Heart left ventricle (tissue), 16 donors: ENCODE measurements at regions not wholly inside any gene's neighbourhood (a gene's known extent, or its start where the extent isn't known, plus 50 kb on each side); places are given as distances from the start of the nearest gene placed in this dataset.

Source experiments
- ATAC-seq, 4 donors: fragments of 200-7000 bp; cut with Tn5 transposase; one replicate each; pipeline ENCODE4 v1.9.1; 2020 to 2022; ENCODE audit warnings: moderate library complexity in 4 of 4, mild to moderate bottlenecking in 3 of 4, moderate number of reproducible peaks in 1 of 4
- DNase-seq, 5 donors: peaks; one replicate each; pipeline ENCODE4 v3.0.0-alpha.2; 2020
- H3K27ac ChIP-seq, 12 donors: fragments of 200-600 bp; sonication (generic) in 4 of 12; one replicate each; pipeline versions ENCODE4 v1.5.0 to v1.8.0; 2016 to 2022; ENCODE audit warnings: mild to moderate bottlenecking in 2 of 12
- H3K27me3 ChIP-seq, 9 donors: fragments of 200-600 bp; sonication (generic) in 2 of 9; one replicate each; pipeline versions ENCODE4 v1.5.1 to v1.8.0; 2016 to 2022; ENCODE audit warnings: mild to moderate bottlenecking in 3 of 9
- H3K36me3 ChIP-seq, 9 donors: fragments of 200-600 bp; sonication (generic) in 2 of 9; one replicate each; pipeline versions ENCODE4 v1.5.0 to v1.8.0; 2018 to 2022; ENCODE audit warnings: mild to moderate bottlenecking in 2 of 9
- H3K4me1 ChIP-seq, 12 donors: fragments of 200-600 bp; sonication (generic) in 4 of 12; one replicate each; pipeline versions ENCODE4 v1.5.0 to v1.8.0; 2016 to 2022; ENCODE audit warnings: mild to moderate bottlenecking in 3 of 12
- H3K4me3 ChIP-seq, 12 donors: fragments of 200-600 bp; sonication (generic) in 4 of 12; one replicate each; pipeline versions ENCODE4 v1.5.0 to v1.8.0; 2017 to 2022; ENCODE audit warnings: mild to moderate bottlenecking in 9 of 12, moderate library complexity in 4 of 12
- H3K9me3 ChIP-seq, 12 donors: fragments of 200-600 bp; sonication (generic) in 4 of 12; one replicate each; pipeline versions ENCODE4 v1.5.0 to v1.8.0; 2016 to 2022; ENCODE audit warnings: mild to moderate bottlenecking in 1 of 12
- POLR2A ChIP-seq, 2 donors: fragments of 450-650 bp; IDR thresholded peaks; one replicate each; pipeline ENCODE4 v1.6.1; 2017; ENCODE audit warnings: antibody characterized with exemption in 2 of 2, mild to moderate bottlenecking in 2 of 2, moderate library complexity in 2 of 2
- WGBS, 4 donors: extraction: QIAGEN DNeasy Blood & Tissue Kit in 2 of 4; methylation state at CpG; one replicate each; pipeline versions ENCODE4 v1.1.5 to v1.1.7; 2013 to 2018; 5-methylcytosine and 5-hydroxymethylcytosine counted together
- intact Hi-C, 10 donors: fragments of 100-400 bp; cut with DNase I; formaldehyde crosslinking; loops; one replicate each; pipeline versions ENCODE4 v1.11.1 to v1.14.2; 2022
- TF ChIP-seq, protein P1 (sequence below), 12 donors: fragments of 200-600 bp; sonication (generic) in 4 of 12; IDR thresholded peaks; one replicate each; pipeline versions ENCODE4 v1.5.0 to v1.8.0; 2018 to 2022; ENCODE audit warnings: antibody characterized with exemption in 12 of 12, mild to moderate bottlenecking in 5 of 12
- donor health status: ischemic (EF 13 %, LVEDD 7.1; RV severe dilation, severe dysfunction).
- donor health status: healthy with polysubstance abuse.
- donor health status: DM: no; HTN: yes; CAD: no.
- donor health status: DM: no; HTN: no; CAD: no.
- donor health status: ischemic (EF 25% LVEDD 6.9; RV normal size, moderate dysfunction).
- donor health status: ischemic (EF 25% LVEDD 5.7; RV mildly dilated, moderate dysfunction).
- donor health status: healthy.
- donor health status: DM: yes; HTN: yes; CAD: no.
- donor health status: ischemic (EF 35%, LVEDD 5.7; RV mildly dilated, moderate dysfunction).
- donor health status: nonischemic (EF 11% LVEDD 7.7; RV severe dilation, severe dysfunction).
- donor health status: DM: yes; HTN: yes; CAD: no.
- donor health status: PGD.
- donor health status: ischemic (EF 29% LVEDD 5.4; RV normal size, mild dysfunction).
- donor health status: nonischemic (EF 23%, LVEDD 6.1; RV moderate dilation, normal function).

DNA sequence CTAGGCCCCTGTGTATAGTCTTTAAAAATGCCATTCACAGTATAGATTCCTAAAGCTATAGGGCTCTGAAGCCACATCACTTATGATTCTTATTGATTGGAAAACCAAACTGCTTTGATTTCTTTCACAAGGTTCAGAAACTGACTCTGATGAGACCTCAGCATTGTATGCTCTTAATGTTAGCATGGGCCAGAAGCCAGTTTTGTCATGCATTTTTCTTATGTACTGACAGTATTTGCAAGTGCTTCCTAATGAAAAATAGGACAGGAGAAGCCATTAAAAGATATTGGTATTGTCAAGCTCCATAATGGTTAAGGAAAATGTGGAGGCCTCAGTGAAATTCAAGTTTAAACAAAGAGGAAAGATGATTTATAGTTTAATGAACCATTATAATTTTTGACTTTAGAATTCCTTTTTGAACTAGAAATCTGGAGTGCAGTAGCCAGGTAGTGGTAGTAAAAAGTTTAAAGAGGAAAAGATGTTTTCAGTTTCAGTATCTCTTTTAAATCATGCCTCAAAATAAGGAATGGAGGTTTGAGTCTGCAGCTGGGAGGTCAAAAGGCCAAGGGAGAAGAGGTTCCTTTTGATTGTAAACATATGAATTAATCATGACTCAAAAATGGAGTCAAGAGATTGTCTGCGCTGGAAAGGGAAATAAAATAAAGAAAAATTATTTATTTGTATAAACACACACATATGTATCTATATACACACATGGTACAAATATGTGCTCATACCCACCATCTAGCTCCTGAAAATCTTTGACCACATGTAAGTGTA lies 388.1 kb upstream of the PRICKLE1 start:
- Histone ChIP-seq H3K9me3 (peaks cover 0 to 11% (median 0%) of the 10 kb centered on the region in 12 donors), H3K27ac (peak overlapping the region in 4 of 12 donors; percentile 28 to 82 (median 60)), H3K36me3 (no peaks in the 10 kb centered on the region), H3K4me3 (no peak overlapping the region), H3K27me3 (no peaks in the 10 kb centered on the region), H3K4me1 (peaks cover 0 to 27% (median 0%) of the 10 kb centered on the region in 12 donors)
- no peak for TF ChIP-seq POLR2A (IDR thresholded peaks at IDR 0.05)
- TF ChIP-seq, protein P1, sequence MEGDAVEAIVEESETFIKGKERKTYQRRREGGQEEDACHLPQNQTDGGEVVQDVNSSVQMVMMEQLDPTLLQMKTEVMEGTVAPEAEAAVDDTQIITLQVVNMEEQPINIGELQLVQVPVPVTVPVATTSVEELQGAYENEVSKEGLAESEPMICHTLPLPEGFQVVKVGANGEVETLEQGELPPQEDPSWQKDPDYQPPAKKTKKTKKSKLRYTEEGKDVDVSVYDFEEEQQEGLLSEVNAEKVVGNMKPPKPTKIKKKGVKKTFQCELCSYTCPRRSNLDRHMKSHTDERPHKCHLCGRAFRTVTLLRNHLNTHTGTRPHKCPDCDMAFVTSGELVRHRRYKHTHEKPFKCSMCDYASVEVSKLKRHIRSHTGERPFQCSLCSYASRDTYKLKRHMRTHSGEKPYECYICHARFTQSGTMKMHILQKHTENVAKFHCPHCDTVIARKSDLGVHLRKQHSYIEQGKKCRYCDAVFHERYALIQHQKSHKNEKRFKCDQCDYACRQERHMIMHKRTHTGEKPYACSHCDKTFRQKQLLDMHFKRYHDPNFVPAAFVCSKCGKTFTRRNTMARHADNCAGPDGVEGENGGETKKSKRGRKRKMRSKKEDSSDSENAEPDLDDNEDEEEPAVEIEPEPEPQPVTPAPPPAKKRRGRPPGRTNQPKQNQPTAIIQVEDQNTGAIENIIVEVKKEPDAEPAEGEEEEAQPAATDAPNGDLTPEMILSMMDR (IDR thresholded peaks at IDR 0.05): no peak
- no peak for ATAC-seq
- intact Hi-C loops: loop anchor here in 3 of 10 donors (10.0 kb wide), 3 partner anchors 243 to 493 kb away; partner anchors contain the start of gene PRICKLE1 (in 1 of the 3)
- 0 to 98% (median 52%) methylated on average over 1 of the region's 1 CpG for WGBS, 4 donors
- no peak for DNase-seq

DNA sequence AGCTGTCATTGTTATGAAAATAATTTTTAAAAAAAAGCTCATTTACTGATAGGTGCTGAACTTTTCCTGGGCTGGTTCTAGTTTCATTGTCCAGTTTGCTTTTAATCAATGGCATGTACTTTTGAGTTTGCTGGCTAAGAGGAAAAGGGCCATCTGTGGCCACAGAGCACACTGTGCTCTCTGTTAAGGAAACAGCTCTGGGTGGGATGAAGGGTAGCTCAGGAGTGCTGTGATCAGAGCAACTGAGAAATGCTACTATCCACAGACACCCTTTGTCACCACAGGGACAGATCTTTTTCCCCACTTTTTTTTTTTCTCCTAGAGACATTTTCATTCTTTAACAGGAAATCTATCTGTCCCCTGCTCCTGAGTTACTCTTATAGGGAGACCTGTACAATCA lies 387.1 kb upstream of the PRICKLE1 start:
- intact Hi-C loops: loop anchor here in 3 of 10 donors (10.0 kb wide), 3 partner anchors 242 to 492 kb away; partner anchors contain the start of gene PRICKLE1 (in 1 of the 3)
- peak; percentile 50 to 76 (median 62) for ATAC-seq
- peak overlapping the region in 5 of 12 donors; percentile 28 to 82 (median 52) for H3K27ac ChIP-seq

DNA sequence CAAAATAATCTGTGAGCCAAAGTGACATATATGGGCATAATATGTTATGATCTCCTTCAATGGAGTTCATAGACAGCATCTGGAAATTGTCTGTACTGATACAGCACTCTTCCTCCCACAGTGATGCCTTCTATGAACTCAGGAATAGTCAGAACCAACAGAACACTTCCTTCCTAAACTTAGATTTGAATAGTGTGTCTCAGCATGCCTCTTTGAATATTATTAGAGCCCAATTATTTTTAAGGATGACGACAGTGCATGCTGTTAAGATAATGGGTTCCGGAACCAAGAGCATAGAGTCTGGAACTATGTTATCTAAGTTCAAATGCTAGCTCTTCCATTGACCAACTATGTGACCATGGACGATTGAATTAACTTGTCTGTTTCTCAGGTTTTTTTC lies 386.6 kb upstream of the PRICKLE1 start:
- DNase-seq: no peak
- TF ChIP-seq POLR2A (IDR thresholded peaks at IDR 0.05): no peak
- TF ChIP-seq, protein P1 (IDR thresholded peaks at IDR 0.05): no peak
- Histone ChIP-seq H3K27me3 (no peaks in the 10 kb centered on the region), H3K9me3 (peaks cover 0 to 19% (median 0%) of the 10 kb centered on the region in 12 donors), H3K4me1 (peaks cover 0 to 20% (median 0%) of the 10 kb centered on the region in 12 donors), H3K27ac (peak overlapping the region in 5 of 12 donors; percentile 28 to 82 (median 52)), H3K4me3 (no peak overlapping the region), H3K36me3 (no peaks in the 10 kb centered on the region)
- WGBS, 4 donors: 20 to 36% (median 26%) methylated on average over 3 of the region's 3 CpGs
- intact Hi-C loops: loop anchor here in 3 of 10 donors (10.0 kb wide), 3 partner anchors 241 to 491 kb away; partner anchors contain the start of gene PRICKLE1 (in 1 of the 3)
- peak; percentile 92 to 96 (median 94) for ATAC-seq

More for the DNA sequence above, 387.1 kb upstream of the PRICKLE1 start:
- H3K4me3 ChIP-seq: no peak overlapping the region
- TF ChIP-seq POLR2A (IDR thresholded peaks at IDR 0.05): no peak
- TF ChIP-seq, protein P1 (IDR thresholded peaks at IDR 0.05): no peak
- no peak for DNase-seq
- peaks cover 0 to 25% (median 0%) of the 10 kb centered on the region in 12 donors for H3K4me1 ChIP-seq
- H3K27me3 ChIP-seq: no peaks in the 10 kb centered on the region
- peaks cover 0 to 16% (median 0%) of the 10 kb centered on the region in 12 donors for H3K9me3 ChIP-seq
- H3K36me3 ChIP-seq: no peaks in the 10 kb centered on the region

DNA sequence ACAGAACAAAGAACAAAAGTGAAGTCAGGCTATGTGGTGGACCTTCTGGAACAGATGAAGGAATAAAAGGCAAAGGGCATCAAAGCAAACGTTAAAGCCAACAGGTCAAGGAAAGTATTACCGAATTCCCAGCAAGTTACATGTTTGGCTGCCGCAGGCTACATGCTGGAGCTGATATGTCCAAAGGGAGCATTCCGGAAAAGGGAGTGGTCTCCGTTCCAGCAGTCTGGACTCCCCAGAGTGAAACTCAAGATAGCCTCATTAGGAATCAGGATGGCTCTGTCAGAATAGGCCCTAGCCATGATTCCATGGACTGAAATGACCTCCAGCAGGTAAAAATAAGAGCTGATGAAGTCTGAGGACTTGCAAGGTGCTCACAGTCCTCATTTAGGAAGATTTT lies 379.8 kb upstream of the PRICKLE1 start:
- peaks cover 0 to 12% (median 0%) of the 10 kb centered on the region in 12 donors for H3K9me3 ChIP-seq
- H3K4me3 ChIP-seq: no peak overlapping the region
- TF ChIP-seq, protein P1 (IDR thresholded peaks at IDR 0.05): no peak
- no peak for TF ChIP-seq POLR2A (IDR thresholded peaks at IDR 0.05)
- H3K27me3 ChIP-seq: no peaks in the 10 kb centered on the region
- intact Hi-C loops: loop anchor here in 1 of 10 donors (10.0 kb wide), 1 partner anchor 385 kb away; the partner anchor contains the start of gene PRICKLE1
- 28 to 48% (median 38%) methylated on average over 5 of the region's 5 CpGs for WGBS, 4 donors
- ATAC-seq (peak; percentile 82 to 97 (median 96)), DNase-seq (peak in 4 of 5 donors; percentile 46 to 72 (median 62))
- peak overlapping the region in 9 of 12 donors; percentile 2 to 65 (median 35) for H3K27ac ChIP-seq
- peaks cover 0 to 20% (median 8%) of the 10 kb centered on the region in 12 donors for H3K4me1 ChIP-seq
- no peaks in the 10 kb centered on the region for H3K36me3 ChIP-seq
